Testis (tissue), 2 donors: ENCODE measurements at regions not wholly inside any gene's neighbourhood (a gene's known extent, or its start where the extent isn't known, plus 50 kb on each side); places are given as distances from the start of the nearest gene placed in this dataset.

Experiments used
- POLR2A ChIP-seq: fragments of 450-650 bp; IDR thresholded peaks from one replicate; pipeline ENCODE4 v1.6.1; 2017; ENCODE audit warnings: antibody characterized with exemption, mild to moderate bottlenecking, moderate library complexity
- TF ChIP-seq, protein P1 (sequence below), 3 experiments: fragments of 450-650 bp in 2 of 3; fragments of 200-600 bp in 1 of 3; sonication (generic) in 1 of 3; IDR thresholded peaks; one replicate each; pipeline ENCODE4 v1.5.1; 2016 to 2019; ENCODE audit warnings: antibody characterized with exemption in 3 of 3, mild to moderate bottlenecking in 2 of 3, moderate library complexity in 1 of 3

GRCh38 chr9:14453286-14453685, 139.3 kb upstream of the NFIB start:
- TF ChIP-seq, protein P1, sequence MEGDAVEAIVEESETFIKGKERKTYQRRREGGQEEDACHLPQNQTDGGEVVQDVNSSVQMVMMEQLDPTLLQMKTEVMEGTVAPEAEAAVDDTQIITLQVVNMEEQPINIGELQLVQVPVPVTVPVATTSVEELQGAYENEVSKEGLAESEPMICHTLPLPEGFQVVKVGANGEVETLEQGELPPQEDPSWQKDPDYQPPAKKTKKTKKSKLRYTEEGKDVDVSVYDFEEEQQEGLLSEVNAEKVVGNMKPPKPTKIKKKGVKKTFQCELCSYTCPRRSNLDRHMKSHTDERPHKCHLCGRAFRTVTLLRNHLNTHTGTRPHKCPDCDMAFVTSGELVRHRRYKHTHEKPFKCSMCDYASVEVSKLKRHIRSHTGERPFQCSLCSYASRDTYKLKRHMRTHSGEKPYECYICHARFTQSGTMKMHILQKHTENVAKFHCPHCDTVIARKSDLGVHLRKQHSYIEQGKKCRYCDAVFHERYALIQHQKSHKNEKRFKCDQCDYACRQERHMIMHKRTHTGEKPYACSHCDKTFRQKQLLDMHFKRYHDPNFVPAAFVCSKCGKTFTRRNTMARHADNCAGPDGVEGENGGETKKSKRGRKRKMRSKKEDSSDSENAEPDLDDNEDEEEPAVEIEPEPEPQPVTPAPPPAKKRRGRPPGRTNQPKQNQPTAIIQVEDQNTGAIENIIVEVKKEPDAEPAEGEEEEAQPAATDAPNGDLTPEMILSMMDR (IDR thresholded peaks at IDR 0.05) = no peak
- no peak for TF ChIP-seq POLR2A
